ENCODE measurements at regions not wholly inside any gene's neighbourhood (a gene's known extent, or its start where the extent isn't known, plus 50 kb on each side); places are given as distances from the start of the nearest gene placed in this dataset.

GRCh38 chr3:26105261-26105660 is 315.4 kb downstream of the OXSM start:
- intact Hi-C loops (cut with DNase I) = no loop called here
- Histone ChIP-seq H3K36me3 (no peaks in the 10 kb centered on the region), H3K4me1 (no peaks in the 10 kb centered on the region), H3K27ac (no peak overlapping the region), H3K4me3 (no peak overlapping the region), H3K27me3 (no peaks in the 10 kb centered on the region), H3K9me3 (no peaks in the 10 kb centered on the region)
- DNase-seq (ENCODE audit: extremely low spot score in 2 of 2) = no peak
- TF ChIP-seq POLR2AphosphoS5 (IDR thresholded peaks at IDR 0.05; ENCODE audit: insufficient read depth in 1 of 2, low read depth in 1 of 2) (no peak), CTCF (IDR thresholded peaks at IDR 0.05) (no peak), POLR2A (IDR thresholded peaks at IDR 0.05) (no peak)

GRCh38 chr3:26106228-26106627 is 316.3 kb downstream of the OXSM start:
- Histone ChIP-seq H3K4me1 (no peaks in the 10 kb centered on the region), H3K27me3 (no peaks in the 10 kb centered on the region), H3K9me3 (no peaks in the 10 kb centered on the region), H3K4me3 (no peak overlapping the region), H3K36me3 (no peaks in the 10 kb centered on the region), H3K27ac (no peak overlapping the region)
- TF ChIP-seq POLR2A (IDR thresholded peaks at IDR 0.05) = no peak
- TF ChIP-seq CTCF (IDR thresholded peaks at IDR 0.05) = no peak
- TF ChIP-seq POLR2AphosphoS5 (IDR thresholded peaks at IDR 0.05; ENCODE audit: insufficient read depth in 1 of 2, low read depth in 1 of 2) = peak in 1 of 2 donors; percentile 62
- DNase-seq (ENCODE audit: extremely low spot score in 2 of 2) = no peak
- intact Hi-C loops (cut with DNase I) = no loop called here

- no peaks in the 10 kb centered on the region for H3K36me3 ChIP-seq
- TF ChIP-seq CTCF (IDR thresholded peaks at IDR 0.05) (no peak), POLR2A (IDR thresholded peaks at IDR 0.05) (no peak), POLR2AphosphoS5 (IDR thresholded peaks at IDR 0.05; ENCODE audit: insufficient read depth in 1 of 2, low read depth in 1 of 2) (no peak)
- H3K9me3 ChIP-seq = no peaks in the 10 kb centered on the region
- no peak overlapping the region for H3K27ac ChIP-seq
- no peaks in the 10 kb centered on the region for H3K27me3 ChIP-seq
- H3K4me3 ChIP-seq = no peak overlapping the region
- no peak for DNase-seq (ENCODE audit: extremely low spot score in 2 of 2)
- no peaks in the 10 kb centered on the region for H3K4me1 ChIP-seq
- intact Hi-C loops (cut with DNase I) = no loop called here
These were observed 319.1 kb downstream of the OXSM start for GRCh38 chr3:26108846-26109489.

GRCh38 chr3:26114851-26115250 is 325.0 kb downstream of the OXSM start:
- Histone ChIP-seq H3K27ac (no peak overlapping the region), H3K27me3 (no peaks in the 10 kb centered on the region), H3K36me3 (no peaks in the 10 kb centered on the region), H3K4me3 (no peak overlapping the region), H3K4me1 (no peaks in the 10 kb centered on the region), H3K9me3 (no peaks in the 10 kb centered on the region)
- DNase-seq (ENCODE audit: extremely low spot score in 2 of 2) = no peak
- TF ChIP-seq CTCF (IDR thresholded peaks at IDR 0.05) (no peak), POLR2AphosphoS5 (IDR thresholded peaks at IDR 0.05; ENCODE audit: insufficient read depth in 1 of 2, low read depth in 1 of 2) (no peak), POLR2A (IDR thresholded peaks at IDR 0.05) (no peak)
- intact Hi-C loops (cut with DNase I) = no loop called here

GRCh38 chr3:26118165-26118564 is 328.3 kb downstream of the OXSM start:
- H3K27ac ChIP-seq = no peak overlapping the region
- H3K36me3 ChIP-seq = no peaks in the 10 kb centered on the region
- H3K9me3 ChIP-seq = no peaks in the 10 kb centered on the region
- no peaks in the 10 kb centered on the region for H3K27me3 ChIP-seq
- intact Hi-C loops (cut with DNase I) = no loop called here
- H3K4me1 ChIP-seq = no peaks in the 10 kb centered on the region
- H3K4me3 ChIP-seq = no peak overlapping the region
- no peak for DNase-seq (ENCODE audit: extremely low spot score in 2 of 2)
- no peak for TF ChIP-seq POLR2AphosphoS5 (IDR thresholded peaks at IDR 0.05; ENCODE audit: insufficient read depth in 1 of 2, low read depth in 1 of 2)
- TF ChIP-seq POLR2A (IDR thresholded peaks at IDR 0.05) = no peak
- TF ChIP-seq CTCF (IDR thresholded peaks at IDR 0.05) = no peak

All from vagina (tissue), 2 donors.